22Rv1 (cell line): ENCODE measurements at regions not wholly inside any gene's neighbourhood (a gene's known extent, or its start where the extent isn't known, plus 50 kb on each side); places are given as distances from the start of the nearest gene placed in this dataset.
"Not testable (repeated sequence)": the region's sequence is repeated elsewhere in the genome, so short reads cannot be mapped to it uniquely, and the experiment has no call there.

Source experiments
- H3K27ac ChIP-seq: fragments of 450-650 bp; 2 replicates; pipeline ENCODE4 v1.5.1; 2017
- CTCF ChIP-seq: fragments of 450-650 bp; IDR thresholded peaks from 2 replicates; pipeline ENCODE4 v1.5.1; 2017; ENCODE audit warnings: mild to moderate bottlenecking
- ZFX ChIP-seq: fragments of 450-650 bp; IDR thresholded peaks from 2 replicates; pipeline ENCODE4 v1.6.1; 2017; ENCODE audit warnings: antibody characterized with exemption, borderline replicate concordance

GRCh38 chr16:66097751-66098150 lies 268.7 kb upstream of the CDH5 start:
- no peak overlapping the region for H3K27ac ChIP-seq
- TF ChIP-seq ZFX (no peak), CTCF (no peak)

- no peak overlapping the region for H3K27ac ChIP-seq
- TF ChIP-seq CTCF (no peak), ZFX (no peak)
These were observed 270.8 kb upstream of the CDH5 start for GRCh38 chr16:66095676-66096075.

- no peak for TF ChIP-seq ZFX
- no peak for TF ChIP-seq CTCF
- H3K27ac ChIP-seq: no peak overlapping the region
These were observed 273.3 kb upstream of the CDH5 start for GRCh38 chr16:66093191-66093590.

GRCh38 chr16:66091471-66091891 lies 275.0 kb upstream of the CDH5 start:
- H3K27ac ChIP-seq: no peak overlapping the region
- no peak for TF ChIP-seq ZFX
- no peak for TF ChIP-seq CTCF

- TF ChIP-seq CTCF: no peak
- TF ChIP-seq ZFX: no peak
These were observed 277.8 kb upstream of the CDH5 start for GRCh38 chr16:66088681-66089080.

GRCh38 chr16:66087308-66087707 lies 279.2 kb upstream of the CDH5 start:
- TF ChIP-seq ZFX (no peak), CTCF (no peak)

More at GRCh38 chr16:66088681-66089080, 277.8 kb upstream of the CDH5 start:
- H3K27ac ChIP-seq: no peak overlapping the region

GRCh38 chr16:66085651-66086050 lies 280.8 kb upstream of the CDH5 start:
- TF ChIP-seq CTCF (no peak), ZFX (no peak)

More at GRCh38 chr16:66087308-66087707, 279.2 kb upstream of the CDH5 start:
- H3K27ac ChIP-seq: no peak overlapping the region

GRCh38 chr16:66084731-66085130 lies 281.8 kb upstream of the CDH5 start:
- not testable (repeated sequence) for H3K27ac ChIP-seq

More at GRCh38 chr16:66085651-66086050, 280.8 kb upstream of the CDH5 start:
- H3K27ac ChIP-seq: no peak overlapping the region
